ENCODE measurements at regions not wholly inside any gene's neighbourhood (a gene's known extent, or its start where the extent isn't known, plus 50 kb on each side); places are given as distances from the start of the nearest gene placed in this dataset.

DNA sequence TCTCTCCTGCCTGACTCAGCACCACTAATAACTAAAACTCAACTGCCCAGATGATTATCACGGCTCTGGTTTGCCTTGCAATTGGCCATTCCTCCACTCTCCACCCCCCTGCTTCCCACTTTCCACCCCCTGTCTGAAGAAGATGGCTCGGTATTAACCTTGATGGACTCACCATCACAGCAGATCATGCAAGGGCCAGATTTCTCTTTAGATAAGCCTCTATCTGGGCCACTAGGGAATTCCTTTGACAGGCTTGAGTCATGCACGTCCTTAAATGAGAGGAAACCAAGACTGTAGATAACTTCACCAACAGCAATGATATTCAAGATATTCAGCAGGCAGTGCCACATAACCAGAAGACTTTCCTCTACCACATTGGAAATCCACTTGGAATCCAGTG lies 131.1 kb upstream of the NBEA start:
- TF ChIP-seq POLR2A (IDR thresholded peaks at IDR 0.05) (no peak), POLR2AphosphoS5 (IDR thresholded peaks at IDR 0.05) (no peak)

All from gastroesophageal sphincter (tissue), 2 donors.